ENCODE measurements at regions not wholly inside any gene's neighbourhood (a gene's known extent, or its start where the extent isn't known, plus 50 kb on each side); places are given as distances from the start of the nearest gene placed in this dataset.

DNA sequence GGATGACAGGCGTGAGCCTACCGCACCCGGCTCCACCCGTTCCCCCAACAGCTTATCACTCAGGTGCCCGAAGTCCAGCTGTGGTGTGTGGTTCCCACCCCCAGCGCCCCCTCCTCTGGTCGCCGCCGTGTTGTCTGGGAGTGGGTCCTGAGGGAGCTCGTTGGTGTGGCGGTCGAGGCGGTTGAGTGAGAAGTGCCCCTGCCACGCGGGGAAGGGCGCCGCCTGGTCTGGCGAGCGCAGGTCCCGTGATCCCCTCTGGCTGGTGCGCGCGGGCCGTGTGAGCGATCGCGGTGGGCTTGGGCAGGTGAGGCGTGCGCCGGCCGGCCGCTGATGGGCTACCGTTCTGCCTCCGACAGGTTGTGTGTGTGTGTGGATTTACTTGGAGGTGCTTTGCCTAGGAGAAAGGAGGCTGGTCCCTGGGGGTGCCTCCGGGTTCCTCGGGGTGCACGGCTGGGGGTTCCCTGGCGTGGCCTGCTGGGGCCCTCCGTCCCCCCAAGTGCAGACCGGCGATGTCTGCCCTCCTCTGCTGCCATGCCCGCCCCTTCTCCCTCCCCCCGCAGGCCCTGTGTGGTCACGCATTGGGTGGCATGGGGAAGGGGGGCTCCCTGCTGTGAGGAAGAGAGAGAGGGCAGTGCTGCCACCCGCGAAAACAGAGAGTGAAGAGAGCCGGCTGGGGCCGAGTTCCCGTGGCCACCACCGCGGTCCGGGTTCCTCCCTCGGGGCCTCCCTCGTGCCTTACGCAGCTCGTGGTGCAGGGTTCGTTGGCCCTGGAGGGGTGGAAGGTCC lies 336.0 kb upstream of the DEFB115 start:
- TF ChIP-seq CTCF (conservative IDR thresholded peaks at IDR 0.05 in 1 of 2, IDR thresholded peaks at IDR 0.05 in 1 of 2; ENCODE audit: extremely low read depth in 1 of 2, insufficient read depth in 1 of 2, low read depth in 1 of 2, low read length in 2 of 2) (no peak), EZH2 (IDR thresholded peaks at IDR 0.05; ENCODE audit: borderline replicate concordance, low read length) (no peak)
